Activated CD8-positive, alpha-beta memory T cell treated with anti-CD3 and anti-CD28 coated beads, Interleukin-2, amount 50 U/mL, for 1 hour (primary cell): ENCODE measurements at regions not wholly inside any gene's neighbourhood (a gene's known extent, or its start where the extent isn't known, plus 50 kb on each side); places are given as distances from the start of the nearest gene placed in this dataset.
A peak's percentile ranks its signal among the peaks of the same experiment; 100 is the strongest.

Source experiments
- DNase-seq: peaks from one replicate; pipeline ENCODE4 v3.0.0-alpha.2; 2020; ENCODE audit errors: extremely low read depth

DNA sequence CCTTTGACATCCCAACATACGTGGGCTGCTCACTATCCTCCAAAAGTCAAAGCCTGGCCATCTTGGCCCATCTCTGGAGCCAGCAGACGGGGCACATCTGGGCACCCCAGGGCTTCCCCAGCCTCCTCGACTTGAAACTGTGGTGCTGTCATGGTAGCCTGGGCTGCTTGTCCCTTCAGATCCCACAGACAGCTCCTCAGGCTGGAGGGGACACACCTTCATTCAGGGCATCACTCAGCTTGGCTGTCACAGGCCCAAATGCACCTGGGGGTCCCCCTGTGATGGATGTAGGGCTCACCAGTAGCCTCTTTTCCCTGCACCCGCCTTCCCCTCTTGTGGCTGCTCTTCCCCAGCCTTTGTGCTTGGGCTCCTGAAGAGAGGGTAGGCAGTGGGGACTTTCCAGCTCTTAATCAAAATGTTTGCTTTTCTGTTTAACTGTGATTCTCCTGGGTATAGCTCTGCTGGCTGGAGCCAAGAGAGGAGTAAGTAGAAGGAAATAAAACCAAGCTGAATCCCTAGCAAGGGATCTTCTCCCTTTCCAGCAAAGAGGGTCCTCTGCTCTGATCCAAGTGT is 92.3 kb downstream of the GYPC start:
- DNase-seq: no peak

DNA sequence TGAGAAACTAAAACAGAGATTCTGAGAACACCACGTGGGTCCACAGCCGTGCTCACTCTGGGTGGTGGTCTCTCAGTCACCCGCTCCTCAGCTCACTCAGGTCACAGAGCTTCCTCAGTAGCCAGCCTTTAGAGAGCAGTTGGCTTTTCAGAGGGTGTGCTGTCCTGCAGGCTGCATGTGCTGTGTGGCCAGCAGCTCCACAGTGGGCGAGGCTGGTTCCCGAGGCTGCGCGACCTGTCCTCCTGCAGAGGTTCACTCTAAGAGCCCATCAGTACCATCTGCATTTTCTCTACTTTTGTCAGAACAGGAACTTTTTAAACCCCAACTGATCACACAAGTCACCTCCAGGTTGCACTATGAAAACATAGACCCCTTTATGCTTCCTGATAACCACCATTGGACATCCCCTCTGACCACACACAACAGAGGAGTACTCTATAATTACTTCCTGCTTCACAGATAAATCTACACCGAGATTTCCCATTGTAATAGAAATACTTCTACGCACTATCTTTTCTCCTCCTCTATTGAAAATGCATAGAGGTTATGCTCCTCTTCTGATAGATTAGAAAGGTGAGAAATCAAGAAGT is 93.1 kb downstream of the GYPC start:
- DNase-seq: no peak

DNA sequence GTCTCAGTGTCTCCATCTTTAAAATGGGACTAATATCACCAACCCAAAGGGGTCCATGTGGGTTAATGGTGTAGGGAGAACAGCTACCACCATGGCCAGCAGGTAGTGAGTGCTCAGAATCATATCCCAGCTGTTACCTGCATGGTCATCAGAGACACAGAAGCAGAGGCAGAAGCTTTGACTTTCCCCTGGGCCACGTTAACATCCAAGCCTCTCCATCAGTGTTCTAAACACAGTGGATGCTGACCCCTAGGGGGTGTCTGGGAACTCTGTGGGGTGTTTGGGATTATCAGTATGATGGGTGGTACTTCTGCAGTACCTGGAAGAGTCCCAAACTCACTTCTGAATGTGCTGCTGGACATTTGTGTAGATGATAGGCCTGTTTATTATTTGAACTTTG is 93.6 kb downstream of the GYPC start:
- no peak for DNase-seq

DNA sequence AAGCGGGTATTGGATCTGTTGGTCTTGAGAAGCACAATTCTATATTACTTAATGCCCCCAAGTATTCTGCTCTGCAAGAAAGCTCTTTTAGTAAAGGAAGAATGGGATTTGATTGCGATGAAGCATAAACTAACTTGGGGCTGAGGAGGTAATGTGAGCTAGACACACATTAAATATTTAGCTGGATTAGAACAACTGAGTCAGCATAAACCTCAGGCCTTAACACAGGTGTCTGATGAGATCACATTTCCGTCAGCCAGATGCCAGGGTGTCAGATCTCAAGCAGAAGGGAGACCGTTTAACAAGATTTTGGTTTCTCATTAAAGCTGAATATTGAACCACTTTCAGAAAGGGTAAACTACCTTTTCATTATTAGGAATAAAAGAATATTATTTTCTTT is 94.5 kb downstream of the GYPC start:
- no peak for DNase-seq

DNA sequence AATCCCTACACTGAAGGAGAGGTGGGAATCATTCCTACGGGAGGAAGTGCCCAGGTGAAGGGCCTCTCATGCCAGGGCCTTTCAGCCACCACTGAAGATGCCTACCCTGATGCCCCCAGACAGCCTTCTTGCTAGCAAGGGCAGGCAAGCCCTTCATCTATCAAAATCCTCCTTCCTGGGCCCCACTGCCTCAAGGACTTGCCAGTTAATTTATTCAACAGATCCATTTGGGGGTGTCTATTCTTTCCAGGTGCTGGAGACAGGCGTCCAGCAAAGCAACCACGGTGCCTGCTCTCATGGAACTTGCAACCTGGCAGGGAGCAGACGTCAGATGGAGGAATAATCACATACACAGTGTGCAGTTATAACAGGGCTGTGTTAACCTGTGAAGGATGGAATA is 95.5 kb downstream of the GYPC start:
- DNase-seq: no peak

DNA sequence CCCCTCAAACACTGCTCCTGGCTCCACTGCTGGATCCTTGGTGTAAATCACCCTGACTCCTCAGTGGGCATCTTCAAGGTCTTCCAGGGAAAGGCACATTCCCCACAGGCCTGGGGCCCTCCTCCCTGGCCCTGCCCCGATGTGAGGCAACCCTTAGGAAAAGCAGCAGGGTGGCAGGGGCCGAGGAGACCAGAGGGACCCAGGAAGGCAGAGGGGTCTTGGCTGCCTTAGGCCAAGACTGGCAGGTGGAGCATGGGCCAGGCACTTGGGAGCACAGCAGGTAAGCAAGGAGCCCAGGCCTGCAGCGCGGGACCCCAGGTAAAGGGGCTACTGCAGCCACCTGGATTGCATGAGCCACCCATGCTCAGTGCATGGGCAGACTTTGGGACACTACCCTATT is 96.9 kb downstream of the GYPC start:
- DNase-seq: no peak

DNA sequence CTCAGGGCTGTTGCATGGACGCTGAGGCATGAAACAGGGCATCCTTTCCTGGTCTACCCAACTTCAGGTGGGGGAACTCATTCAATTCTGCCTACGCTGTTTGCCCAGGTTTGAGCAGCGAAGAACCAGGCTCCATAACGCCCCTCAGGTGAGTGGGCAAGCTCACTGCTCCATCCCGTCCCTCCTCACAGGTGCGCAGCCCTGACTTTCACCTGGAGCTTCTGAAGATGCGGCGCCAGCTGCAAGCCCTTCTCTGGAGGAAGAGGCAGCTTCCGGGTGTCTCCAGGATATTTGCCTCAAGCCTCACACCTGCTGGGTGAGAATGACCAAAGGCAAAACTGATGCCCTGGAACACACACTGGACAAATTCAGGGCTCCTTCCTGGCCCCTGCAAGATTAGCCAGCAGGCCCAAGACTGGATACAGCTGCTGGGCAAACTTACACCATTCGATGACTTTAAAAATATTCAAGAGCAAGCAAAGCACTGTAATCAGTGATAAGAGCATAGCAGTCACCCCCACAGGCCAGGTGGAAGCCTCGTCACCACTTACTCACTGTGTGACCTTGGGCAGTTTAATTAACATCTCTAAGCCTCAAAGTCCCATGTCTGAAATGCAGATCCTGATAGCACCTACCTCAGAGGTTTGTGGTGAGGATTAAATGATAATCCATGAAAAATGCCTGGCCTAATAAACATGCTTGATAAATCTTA is 97.7 kb downstream of the GYPC start:
- no peak for DNase-seq

DNA sequence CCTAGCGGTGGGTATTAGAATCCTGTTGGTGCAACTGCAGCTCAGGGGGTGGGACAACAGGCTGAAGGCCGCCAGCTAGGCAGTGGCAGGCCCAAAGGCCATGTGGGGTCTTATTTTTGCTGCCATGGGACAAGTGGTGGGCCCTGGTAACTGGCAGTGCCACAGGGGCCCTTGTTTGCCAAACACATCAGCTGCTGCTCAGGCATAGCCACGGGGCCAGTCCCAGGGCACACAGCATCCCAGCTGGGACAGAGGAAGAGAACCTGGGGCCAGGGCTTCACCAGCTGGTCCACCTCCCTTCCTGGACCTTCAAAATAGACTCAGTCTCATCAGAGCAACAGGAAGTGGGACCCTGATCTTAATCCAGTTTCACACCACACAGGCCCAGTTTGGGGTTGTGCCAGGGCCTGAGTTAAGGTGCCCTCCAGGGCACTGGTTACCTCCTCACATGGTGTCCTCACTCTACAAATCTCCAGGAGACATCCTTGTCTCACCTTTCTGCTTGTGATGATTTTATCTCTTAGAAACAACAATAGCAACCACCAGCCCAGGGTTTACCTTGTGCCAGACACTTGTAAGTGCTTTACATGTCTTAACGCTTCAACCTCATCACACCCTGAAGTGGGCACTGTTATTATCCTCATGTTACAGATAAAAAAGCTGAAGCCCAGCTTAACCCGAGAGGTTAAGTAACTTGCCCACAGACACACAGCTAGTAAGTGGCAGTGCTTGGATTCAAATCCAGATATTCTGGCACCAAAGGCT is 98.5 kb downstream of the GYPC start:
- DNase-seq: no peak

DNA sequence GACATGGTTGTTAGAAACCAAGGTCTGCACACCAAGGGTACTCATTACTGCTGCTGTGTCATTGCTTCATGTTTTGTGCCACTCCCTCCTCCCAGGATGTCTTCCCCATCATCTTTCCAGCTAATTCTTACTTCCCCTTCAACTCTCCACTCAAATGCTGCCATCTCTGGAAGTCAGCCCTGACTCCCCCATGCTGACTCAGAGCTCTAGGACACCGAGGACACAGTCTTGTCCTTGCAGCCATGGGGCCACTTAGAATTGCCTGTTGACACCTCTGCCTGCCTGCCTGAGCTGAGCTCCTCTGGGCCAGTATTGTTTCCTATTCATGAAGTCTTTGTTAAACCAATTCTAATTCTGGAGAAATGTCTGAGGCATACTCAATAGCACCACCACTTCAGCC is 100.2 kb downstream of the GYPC start:
- DNase-seq: no peak

DNA sequence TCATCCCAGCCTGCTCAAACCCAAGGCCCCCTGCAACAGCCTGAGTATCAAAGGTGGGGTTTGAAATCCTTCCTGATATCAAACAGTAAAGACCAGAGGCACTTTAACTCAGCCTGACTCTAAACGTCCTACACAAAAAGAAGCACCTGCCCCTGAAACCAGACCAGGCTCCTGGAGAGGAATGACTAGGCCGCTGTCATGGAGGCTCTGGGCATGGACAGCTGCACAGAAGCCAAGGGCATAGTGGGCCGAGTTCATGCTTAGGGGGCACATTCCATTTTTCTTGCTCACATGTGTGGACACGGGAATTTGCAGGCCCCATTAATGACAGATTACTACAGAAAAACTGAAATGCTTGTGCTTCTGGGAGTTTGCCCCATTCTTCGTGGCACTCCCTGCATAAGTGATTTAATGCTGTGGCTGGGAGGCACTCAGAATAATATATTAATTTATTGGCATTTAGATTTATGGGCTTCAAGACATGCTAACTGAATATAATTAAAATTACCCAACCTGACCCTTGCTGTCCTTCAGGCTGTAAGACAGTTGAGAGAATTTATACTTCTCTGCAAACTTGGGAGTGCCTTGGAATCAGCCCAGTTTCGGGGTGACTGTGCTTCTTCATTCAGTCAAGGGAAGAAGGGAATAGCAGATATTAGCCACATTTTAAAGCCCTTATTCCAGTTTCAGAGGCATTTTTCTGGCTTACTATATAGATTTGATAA is 105.5 kb downstream of the GYPC start:
- DNase-seq: no peak

DNA sequence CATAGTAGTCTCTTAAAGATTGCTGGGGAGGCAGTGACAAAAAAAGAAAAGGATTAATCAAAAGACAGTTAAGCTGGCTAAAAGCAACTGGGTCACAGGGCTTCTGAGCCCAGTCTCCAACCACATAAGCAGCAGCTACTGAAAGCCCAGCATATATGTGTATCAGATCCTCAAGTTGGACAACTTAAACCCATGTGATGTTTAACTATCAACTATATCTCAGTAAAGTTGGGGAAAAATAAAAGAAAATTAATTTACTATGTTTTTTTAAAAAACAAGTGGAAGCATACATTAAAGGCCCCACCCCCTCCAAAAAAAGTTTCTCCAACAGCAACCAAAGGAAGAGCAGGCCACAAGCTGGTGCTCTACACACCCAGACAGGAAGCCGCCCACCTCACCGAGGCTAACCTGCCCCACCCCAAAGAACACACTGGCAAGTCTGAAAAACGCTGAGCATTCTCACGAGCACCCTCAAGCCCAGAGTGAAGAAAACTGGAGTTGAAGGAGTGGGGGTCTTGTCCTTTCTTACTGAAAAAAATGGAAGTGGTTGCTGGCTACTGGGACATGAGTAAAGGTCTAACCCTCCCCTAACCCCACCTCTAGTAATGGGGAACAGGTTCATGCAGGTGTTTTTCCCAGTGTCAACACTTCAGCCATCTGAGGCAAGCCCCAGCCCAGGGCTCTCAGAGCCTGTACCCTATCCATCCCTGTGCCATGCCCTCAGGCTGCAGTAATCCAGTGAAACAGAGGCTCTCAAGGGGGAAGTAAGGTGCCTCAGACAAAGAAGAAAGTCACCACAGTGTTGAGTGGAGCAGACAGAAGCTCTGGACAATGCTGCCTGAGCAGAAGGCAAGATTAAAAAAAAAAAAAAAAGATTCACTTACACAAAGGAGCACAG is 106.3 kb downstream of the GYPC start:
- DNase-seq: peak; percentile 11

DNA sequence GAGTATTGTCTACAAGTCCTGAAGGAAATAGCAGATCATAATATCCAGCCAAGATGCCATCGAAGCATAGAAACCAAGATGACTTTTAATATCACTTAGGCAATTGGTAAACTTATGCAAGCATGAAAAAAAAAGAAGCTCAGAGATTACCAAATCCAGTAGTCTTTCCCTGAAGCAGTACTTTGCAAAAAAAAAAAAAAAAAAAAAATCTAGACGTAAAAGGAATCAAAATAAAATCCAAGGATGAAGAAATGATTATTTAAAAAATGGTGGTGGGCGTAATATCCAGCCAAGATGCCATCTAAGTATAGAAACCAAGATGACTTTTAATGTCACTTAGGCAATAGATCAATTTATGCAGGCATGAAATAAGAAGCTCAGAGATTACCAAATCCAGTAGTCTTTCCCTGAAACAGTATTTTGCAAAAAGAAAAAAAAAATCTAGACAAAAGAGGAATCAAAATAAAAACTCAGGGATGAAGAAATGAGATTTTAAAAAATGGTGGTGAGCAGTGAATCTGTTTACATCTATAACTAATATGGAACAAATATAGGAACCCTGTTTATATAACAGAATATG is 108.8 kb downstream of the GYPC start:
- no peak for DNase-seq

DNA sequence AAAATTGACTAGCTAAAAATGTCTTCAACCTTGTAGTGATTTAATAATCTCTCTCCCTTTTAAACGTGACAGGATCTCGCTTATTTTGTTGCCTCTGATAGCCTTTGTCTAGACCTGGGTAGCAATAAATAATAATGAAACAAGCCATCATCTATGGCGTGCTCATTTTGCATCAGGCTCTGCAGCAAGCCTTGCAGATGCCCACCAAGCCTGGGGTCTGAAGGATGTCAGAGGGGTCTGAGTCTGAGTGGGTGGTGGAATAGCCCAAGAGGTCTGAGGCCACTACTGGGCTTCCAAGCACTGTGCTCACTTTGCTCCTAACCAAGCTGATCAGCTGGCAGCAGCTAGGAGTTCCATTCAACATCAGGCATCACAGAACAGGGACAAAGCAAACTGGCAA is 109.4 kb downstream of the GYPC start:
- DNase-seq: no peak

DNA sequence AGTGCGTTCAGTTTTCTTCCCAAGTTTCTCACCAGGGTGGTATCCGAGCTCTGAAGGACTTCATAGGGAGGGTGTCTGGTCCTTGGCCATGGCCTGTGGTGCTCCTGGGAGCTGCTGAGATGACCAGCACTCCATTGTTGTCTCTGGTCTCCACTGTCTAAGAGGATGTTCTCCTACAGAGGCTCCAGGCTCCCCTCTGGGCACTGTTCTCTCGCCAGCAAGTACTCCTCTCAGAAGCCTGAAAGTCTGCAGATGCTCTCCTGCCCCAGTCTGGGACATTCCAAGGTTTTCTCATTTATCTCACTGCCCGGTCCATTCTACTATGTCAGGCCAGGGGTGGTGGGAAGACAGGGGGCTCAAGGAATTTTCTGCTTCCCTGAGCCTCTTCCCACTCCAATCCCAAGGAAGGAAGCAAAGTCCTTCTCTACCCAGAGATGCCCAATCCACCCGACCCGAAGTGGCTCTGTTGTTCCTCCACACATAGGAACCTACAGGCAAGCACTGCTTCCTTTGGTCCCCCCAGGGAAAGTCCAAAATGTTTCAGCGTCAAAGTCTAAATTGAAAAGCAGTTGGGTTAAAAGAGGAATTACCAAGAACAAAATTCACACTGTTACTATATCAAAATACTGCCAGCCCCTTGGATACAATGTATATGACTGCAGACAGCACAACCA is 110.5 kb downstream of the GYPC start:
- DNase-seq: no peak

DNA sequence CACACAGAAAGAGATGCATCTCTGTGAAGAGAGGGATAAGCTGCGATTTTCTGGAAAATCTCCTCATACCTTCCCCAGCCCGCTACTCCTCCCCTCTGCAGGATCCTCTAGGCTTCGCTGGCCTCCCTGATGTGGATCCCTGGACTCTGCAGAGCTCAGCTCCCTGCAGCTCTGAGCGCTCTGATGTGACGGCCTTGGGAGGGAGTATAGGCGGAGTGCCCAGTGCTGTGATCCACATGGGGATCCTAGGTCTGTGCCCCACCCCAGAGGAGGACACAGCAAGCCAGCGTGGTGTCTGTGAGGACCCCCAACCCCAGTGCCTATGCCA is 111.0 kb downstream of the GYPC start:
- no peak for DNase-seq

DNA sequence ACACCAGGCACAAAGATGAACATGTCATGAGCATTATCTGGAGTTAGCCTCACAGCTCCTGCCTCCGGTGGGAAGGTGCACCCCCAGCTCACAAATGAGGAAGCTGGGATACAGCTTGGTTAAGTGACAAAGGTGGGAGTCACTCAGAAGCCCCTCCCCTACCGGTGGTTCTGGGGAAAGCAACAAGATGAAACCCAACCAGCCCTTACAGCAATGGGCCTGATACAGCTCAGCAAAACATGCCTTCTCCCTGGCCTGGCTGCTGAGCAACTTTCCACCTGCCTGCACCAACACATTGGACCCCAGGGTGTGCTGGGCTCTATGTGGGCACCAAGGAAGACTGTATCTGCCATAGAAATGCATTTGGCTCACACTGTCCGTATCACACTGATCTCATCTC is 113.2 kb downstream of the GYPC start:
- DNase-seq: no peak

DNA sequence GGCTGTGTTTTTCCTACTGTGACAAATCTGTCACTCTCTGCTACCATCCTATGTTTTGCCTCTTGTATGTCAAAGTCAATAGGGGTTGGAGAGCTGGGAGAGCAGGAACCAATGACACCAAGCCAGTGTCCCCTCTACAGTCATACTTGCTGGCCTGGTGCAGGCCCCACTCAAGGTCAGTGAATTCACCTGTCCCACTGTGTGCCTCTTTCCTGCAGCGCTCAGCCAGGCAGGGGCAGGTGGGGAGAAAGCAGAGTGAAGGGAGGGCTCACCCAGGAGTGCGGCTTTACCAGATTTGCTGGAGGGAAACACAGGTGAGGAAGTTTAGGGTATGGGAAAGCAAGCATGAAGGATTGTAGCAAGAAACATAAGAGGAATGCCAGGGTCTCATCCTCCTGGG is 114.5 kb downstream of the GYPC start:
- DNase-seq: no peak

DNA sequence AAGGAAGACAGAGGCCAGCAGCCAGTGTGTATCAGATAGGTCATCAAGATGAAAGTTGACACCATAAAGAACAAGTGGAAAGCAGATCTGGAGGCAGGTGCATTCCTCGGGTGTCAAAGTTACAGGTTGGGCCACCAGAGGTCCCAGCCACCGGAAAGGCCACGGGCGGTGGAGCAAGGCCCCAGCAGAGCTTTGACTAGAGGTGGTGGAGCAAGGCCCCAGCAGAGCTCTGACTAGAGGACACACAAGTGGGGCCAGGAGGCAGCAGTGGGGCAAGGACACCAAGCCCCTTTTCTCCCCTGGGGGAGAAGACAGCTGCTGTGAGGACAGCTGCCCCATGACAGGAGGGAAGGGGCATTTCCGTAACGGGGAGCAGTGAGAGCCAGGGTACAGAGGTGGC is 115.1 kb downstream of the GYPC start:
- DNase-seq: no peak

DNA sequence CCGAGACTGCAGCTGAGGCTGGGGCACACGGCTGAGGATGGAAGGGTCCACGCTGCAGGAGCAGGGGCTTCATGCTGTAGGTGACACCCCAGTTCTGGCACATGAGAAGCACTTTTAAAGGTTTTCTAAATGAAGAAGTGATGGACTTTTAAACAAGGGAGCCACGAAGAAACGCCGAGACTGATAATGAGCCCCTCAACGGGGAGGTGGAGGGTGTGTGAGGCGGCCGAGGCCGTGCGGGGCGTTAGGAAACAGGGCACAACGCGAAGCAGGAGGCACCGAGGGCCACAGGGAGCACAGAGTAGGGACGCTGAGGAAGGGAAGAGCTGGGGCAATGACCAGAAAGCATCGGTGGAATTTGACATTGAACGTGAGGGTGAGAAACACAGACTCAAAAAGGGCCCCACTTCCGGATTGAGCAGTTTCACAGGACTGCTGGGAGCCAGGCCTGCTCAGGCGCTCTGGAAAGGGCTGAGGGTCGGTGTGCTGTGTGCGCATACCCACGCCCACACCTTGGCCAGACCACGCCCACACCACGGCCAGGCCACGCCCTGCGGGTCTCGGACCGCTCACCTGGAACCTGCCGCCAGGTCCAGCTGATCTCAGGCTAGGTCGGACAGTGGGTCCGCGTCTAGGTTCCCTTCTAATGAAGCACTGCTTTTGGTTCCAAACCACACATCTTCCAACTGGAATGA is 115.7 kb downstream of the GYPC start:
- no peak for DNase-seq

DNA sequence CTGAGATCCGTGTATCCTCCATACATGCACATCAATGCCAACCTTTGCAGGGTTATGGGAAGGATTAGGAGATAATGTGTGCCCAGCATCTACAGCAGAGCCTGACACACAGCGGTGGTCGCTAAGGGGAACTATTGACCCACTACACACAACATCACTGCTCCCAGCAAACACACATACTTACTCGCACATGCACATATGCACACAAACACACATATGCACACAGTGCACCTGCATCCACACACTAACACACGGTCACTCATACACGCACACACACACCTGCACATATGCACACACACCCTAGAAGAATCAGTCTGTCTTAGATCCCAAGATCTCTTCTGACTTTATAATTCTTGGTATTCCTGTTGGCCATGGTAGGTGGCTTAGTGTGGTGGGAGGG is 118.3 kb downstream of the GYPC start:
- no peak for DNase-seq
